Ovary (tissue), 7 donors: ENCODE measurements at regions not wholly inside any gene's neighbourhood (a gene's known extent, or its start where the extent isn't known, plus 50 kb on each side); places are given as distances from the start of the nearest gene placed in this dataset.

ENCODE experiments used
- DNase-seq, 5 donors: peaks; one replicate each; pipeline ENCODE4 v3.0.0-alpha.2; 2019 to 2020
- H3K27ac ChIP-seq, 2 donors: fragments of 200-600 bp; one replicate each; pipeline versions ENCODE4 v1.5.1 to v1.8.0; 2019 to 2022
- H3K27me3 ChIP-seq: fragments of 200-600 bp; one replicate; pipeline ENCODE4 v1.8.0; 2022
- H3K36me3 ChIP-seq: fragments of 200-600 bp; sonication (generic); one replicate; pipeline ENCODE4 v1.5.1; 2019
- H3K4me1 ChIP-seq: one replicate; pipeline ENCODE4 v1.8.1; 2013; ENCODE audit warnings: mild to moderate bottlenecking, moderate library complexity; ENCODE audit not compliant: insufficient read depth
- H3K4me3 ChIP-seq: fragments of 200-600 bp; sonication (generic); one replicate; pipeline ENCODE4 v1.5.1; 2017
- H3K9me3 ChIP-seq, 2 donors: fragments of 200-600 bp in 1 of 2; sonication (generic) in 1 of 2; one replicate each; pipeline versions ENCODE4 v1.5.1 to v1.8.1; 2013 to 2019; ENCODE audit warnings: mild to moderate bottlenecking in 1 of 2, moderate library complexity in 1 of 2
- EP300 ChIP-seq: sonication (generic); formaldehyde crosslinking; IDR thresholded peaks from one replicate; pipeline ENCODE4 v1.6.1; 2017; ENCODE audit warnings: antibody characterized with exemption
- POLR2A ChIP-seq: fragments of 450-650 bp; IDR thresholded peaks from one replicate; pipeline ENCODE4 v1.6.1; 2017; ENCODE audit warnings: antibody characterized with exemption, mild to moderate bottlenecking, moderate library complexity
- WGBS, 3 donors: extraction: QIAGEN DNeasy Blood & Tissue Kit in 1 of 3; methylation state at CpG; one replicate each; pipeline versions ENCODE4 v1.1.5 to v1.1.7; 2013 to 2017; 5-methylcytosine and 5-hydroxymethylcytosine counted together
- intact Hi-C, 4 donors: fragments of 100-400 bp; cut with DNase I; formaldehyde crosslinking; loops; one replicate each; pipeline versions ENCODE4 v1.11.0 to v1.15.1; 2022 to 2023
- TF ChIP-seq, protein P1 (sequence below), 3 donors: fragments of 450-650 bp in 2 of 3; fragments of 200-600 bp in 1 of 3; IDR thresholded peaks; one replicate each; pipeline versions ENCODE4 v1.5.1 to v1.8.0; 2016 to 2022; ENCODE audit warnings: antibody characterized with exemption in 3 of 3, mild to moderate bottlenecking in 1 of 3
- donor health status: DM: no; HTN: no; CAD: no; lungs with moderate emphysema.
- donor health status: DM: no; HTN: no; CAD: no.
- donor health status: Bipolar disorder and iron deficiency.
- donor health status: DM: no; HTN: no; CAD: no.
- donor health status: DM: yes; HTN: yes; CAD: no.

DNA sequence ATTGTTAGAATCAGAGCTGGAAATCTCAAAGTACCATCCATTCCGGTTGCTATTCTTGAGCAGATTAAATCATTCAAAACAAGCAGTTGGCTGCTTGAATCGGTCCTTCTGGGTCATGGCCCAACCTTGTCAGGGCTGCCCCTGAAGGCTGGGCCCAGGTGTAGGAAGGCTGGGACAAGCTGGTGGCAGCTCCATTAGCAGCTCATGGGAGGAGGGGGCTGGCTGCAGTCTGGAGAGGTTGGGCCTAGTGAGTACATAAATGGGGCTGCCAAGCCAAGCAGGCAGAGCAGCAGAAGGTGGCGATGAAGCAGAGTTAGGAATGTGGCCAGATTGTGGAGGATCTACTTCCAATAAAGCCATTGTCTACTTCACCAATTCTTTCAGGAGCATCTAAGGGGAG, 81.4 kb downstream of the ADCYAP1 start:
- Histone ChIP-seq H3K9me3 (no peaks in the 10 kb centered on the region), H3K36me3 (no peaks in the 10 kb centered on the region), H3K27me3 (no peaks in the 10 kb centered on the region), H3K4me1 (no peaks in the 10 kb centered on the region), H3K4me3 (no peak overlapping the region), H3K27ac (no peak overlapping the region)
- intact Hi-C loops, result no loop called here
- no peak for DNase-seq
- TF ChIP-seq EP300 (no peak), POLR2A (no peak)
- TF ChIP-seq, protein P1, sequence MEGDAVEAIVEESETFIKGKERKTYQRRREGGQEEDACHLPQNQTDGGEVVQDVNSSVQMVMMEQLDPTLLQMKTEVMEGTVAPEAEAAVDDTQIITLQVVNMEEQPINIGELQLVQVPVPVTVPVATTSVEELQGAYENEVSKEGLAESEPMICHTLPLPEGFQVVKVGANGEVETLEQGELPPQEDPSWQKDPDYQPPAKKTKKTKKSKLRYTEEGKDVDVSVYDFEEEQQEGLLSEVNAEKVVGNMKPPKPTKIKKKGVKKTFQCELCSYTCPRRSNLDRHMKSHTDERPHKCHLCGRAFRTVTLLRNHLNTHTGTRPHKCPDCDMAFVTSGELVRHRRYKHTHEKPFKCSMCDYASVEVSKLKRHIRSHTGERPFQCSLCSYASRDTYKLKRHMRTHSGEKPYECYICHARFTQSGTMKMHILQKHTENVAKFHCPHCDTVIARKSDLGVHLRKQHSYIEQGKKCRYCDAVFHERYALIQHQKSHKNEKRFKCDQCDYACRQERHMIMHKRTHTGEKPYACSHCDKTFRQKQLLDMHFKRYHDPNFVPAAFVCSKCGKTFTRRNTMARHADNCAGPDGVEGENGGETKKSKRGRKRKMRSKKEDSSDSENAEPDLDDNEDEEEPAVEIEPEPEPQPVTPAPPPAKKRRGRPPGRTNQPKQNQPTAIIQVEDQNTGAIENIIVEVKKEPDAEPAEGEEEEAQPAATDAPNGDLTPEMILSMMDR (IDR thresholded peaks at IDR 0.05), result no peak
- WGBS, 3 donors, result 75 to 76% (median 75%) methylated on average over 3 of the region's 3 CpGs

DNA sequence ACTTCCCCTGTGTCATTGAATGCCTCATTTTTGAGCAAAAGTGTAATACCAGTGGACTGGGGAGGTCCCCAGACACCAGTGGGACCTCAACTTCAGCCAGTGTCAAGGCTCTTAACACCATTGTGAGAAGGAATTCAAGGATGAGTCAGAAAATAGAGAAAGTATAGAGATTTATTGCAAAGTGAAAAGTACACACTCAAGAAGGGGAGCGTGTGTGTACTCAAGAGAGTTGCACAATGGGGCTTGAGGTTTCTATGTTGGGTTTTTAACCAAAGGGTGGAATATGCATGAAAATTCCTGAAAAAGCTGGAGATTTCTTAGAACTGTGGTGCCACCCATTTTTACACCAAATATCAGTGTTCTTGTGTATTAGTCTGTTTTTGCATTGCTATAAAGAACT, 81.9 kb downstream of the ADCYAP1 start:
- 89 to 94% (median 93%) methylated on average over 1 of the region's 1 CpG for WGBS, 3 donors
- Histone ChIP-seq H3K27me3 (no peaks in the 10 kb centered on the region), H3K36me3 (no peaks in the 10 kb centered on the region), H3K4me1 (peaks cover 2% of the 10 kb centered on the region), H3K4me3 (no peak overlapping the region), H3K9me3 (no peaks in the 10 kb centered on the region), H3K27ac (no peak overlapping the region)
- DNase-seq, result no peak
- intact Hi-C loops, result no loop called here
- TF ChIP-seq POLR2A (no peak), EP300 (no peak)
- TF ChIP-seq, protein P1 (IDR thresholded peaks at IDR 0.05), result no peak

DNA sequence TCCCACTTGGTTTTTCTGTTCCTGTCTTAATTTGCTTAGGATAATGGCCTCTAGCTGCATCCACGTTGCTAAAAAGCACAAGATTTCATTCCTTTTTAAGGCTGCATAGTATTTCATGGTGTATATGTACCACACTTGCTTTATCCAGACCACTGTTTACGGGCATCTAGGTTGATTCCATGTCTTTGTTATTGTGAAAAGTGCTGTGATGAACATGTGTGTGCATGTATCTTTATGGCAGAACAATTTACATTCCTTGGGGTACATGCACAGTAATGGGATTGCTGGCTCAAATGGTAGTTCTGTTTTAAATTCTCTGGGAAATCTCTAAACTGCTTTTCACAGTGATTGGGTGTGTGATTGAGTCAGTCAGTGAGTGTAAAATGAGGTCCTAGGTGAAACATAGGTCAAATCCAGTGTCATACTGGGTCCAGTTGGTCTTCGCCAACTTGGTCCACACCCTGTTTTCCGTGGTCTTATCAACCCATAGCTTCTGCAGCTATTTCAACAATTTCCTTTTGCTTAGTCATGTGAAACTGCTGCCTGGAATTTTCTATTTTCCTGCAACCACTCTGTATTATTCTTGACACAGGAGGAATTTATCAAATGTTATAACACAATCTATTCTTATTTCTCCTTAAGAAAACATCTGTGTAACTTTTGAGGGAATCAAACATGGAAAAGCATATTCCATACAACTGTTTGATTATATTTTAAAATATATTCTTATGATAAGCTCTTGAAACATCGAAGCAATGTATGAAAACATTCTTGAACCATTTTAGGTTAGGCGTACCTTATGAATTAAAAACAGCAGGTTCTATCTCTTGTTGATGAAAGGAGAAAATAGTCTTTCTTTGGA, 82.9 kb downstream of the ADCYAP1 start:
- intact Hi-C loops, result no loop called here
- TF ChIP-seq, protein P1 (IDR thresholded peaks at IDR 0.05), result no peak
- no peak for TF ChIP-seq POLR2A
- TF ChIP-seq EP300, result no peak
- no peaks in the 10 kb centered on the region for H3K36me3 ChIP-seq
- no peak overlapping the region for H3K27ac ChIP-seq
- no peak for DNase-seq
- H3K9me3 ChIP-seq, result no peaks in the 10 kb centered on the region
- H3K4me1 ChIP-seq, result peaks cover 2% of the 10 kb centered on the region
- 22 to 35% (median 25%) methylated on average over 6 of the region's 6 CpGs for WGBS, 3 donors
- no peak overlapping the region for H3K4me3 ChIP-seq
- no peaks in the 10 kb centered on the region for H3K27me3 ChIP-seq

DNA sequence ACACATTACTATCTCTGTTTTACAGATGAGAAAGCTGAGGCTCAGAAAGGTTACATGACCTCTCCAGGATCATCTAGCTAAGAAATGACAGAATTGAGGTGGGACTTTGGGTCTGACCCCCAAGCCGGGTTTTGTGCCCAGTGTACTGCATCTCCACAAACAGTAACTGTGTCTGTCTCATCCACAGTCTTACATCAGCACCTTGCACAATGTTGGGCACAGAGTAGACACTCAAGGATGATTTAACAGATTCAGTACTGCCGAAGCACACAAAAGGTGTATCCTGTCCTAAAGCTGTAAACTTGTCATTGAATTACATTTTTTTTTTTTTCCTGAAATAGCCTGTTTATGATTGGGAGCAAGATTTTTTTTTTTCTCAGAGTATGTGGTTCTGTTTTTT, 84.8 kb downstream of the ADCYAP1 start:
- Histone ChIP-seq H3K4me3 (no peak overlapping the region), H3K4me1 (peaks cover 2% of the 10 kb centered on the region), H3K36me3 (no peaks in the 10 kb centered on the region), H3K27ac (no peak overlapping the region), H3K9me3 (no peaks in the 10 kb centered on the region), H3K27me3 (no peaks in the 10 kb centered on the region)
- TF ChIP-seq, protein P1 (IDR thresholded peaks at IDR 0.05), result no peak
- TF ChIP-seq POLR2A (no peak), EP300 (no peak)
- WGBS, 3 donors, result 72 to 81% (median 78%) methylated on average over 2 of the region's 2 CpGs
- DNase-seq, result no peak
- intact Hi-C loops, result no loop called here
